Right renal cortex interstitium (tissue), 3 donors: ENCODE measurements at regions not wholly inside any gene's neighbourhood (a gene's known extent, or its start where the extent isn't known, plus 50 kb on each side); places are given as distances from the start of the nearest gene placed in this dataset.
A peak's percentile ranks its signal among the peaks of the same experiment; 100 is the strongest.
"Not testable (repeated sequence)": the region's sequence is repeated elsewhere in the genome, so short reads cannot be mapped to it uniquely, and the experiment has no call there.

Experiments used
- DNase-seq, 3 donors: peaks; one replicate each; pipeline ENCODE4 v3.0.0-alpha.2; 2013; ENCODE audit warnings: low read depth in 3 of 3, low spot score in 2 of 3

DNA sequence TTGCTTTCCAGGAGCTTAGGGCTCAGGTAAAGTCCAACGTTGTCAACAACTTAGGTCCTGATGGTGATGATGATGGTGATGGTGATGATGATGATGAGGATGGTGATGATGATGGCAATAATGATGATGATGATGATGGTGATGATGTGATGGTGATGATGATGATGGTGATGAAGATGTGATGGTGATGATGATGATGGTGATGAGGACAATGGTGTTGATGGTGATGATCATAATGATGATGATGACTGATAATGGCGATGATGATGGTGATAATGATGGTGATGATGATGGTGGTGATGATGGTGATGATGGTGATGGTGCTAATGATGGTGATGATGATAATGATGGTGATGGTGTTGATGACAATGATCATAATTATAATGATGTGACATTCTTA lies 750.2 kb downstream of the TBC1D22A start:
- no peak for DNase-seq

DNA sequence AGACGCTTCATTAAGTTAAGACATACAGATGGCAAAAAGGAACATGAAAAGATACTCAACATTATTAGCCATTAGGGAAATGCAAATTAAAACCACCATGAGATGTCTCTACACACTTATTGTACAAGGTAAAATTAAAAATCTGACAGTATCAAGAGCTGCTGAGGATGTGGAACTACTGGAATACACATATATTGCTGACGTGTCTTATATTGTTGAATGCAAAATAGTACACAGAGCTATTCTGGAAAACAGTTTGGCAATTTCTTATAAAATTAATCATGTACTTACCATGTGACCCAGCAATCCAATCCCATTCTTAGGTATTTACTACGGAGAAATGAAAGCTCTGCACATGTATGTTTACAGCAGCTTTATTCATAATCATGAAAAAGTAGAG lies 742.5 kb downstream of the TBC1D22A start:
- no peak for DNase-seq

DNA sequence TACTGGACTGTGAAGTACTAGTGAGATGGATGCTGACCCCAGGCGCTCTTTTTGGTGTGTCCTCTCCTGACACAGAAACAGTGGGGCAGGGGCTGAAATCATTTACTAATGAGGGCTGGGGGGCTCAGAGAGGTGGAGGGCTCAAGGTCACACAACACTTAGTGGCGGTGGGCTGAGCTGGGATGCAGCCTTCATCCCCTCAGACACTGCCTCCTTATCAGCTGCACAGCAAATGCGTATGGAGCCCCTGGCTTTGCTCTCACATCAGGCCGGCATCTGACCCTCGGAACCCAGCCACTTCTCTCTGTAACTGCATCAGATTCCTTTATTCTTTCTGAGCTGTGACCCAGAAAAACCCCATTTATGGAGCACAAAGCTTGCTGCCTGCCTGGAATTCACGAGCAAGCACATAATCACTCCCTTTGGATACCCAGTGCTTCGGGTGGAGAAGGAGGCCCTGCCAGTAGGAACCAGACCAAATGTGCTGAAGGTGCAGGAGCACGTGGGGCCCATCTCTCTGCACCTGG lies 736.6 kb downstream of the TBC1D22A start:
- DNase-seq = no peak

DNA sequence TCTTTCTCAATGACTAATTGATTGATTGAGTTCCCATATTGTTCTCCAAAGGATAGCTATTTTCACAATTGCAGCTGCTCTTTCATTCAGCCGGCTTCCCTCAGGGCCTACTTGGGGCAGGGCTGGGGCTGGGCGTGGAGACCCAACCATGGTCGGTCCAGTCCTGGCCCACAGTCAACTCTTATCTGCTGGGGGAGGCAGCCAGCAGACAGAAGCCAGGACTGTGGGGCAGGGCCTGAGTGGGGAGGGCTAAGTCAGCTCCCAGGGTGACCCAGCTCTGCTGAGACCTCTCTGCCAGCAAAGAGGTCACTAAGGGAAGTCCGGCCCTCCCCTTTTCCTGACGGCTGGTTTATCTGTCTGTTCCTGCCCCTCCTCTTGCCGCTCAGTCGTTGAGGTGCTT lies 735.2 kb downstream of the TBC1D22A start:
- DNase-seq = no peak

GRCh38 chr22:47495110-47495509 lies 732.7 kb downstream of the TBC1D22A start:
- DNase-seq = no peak

- not testable (repeated sequence) for DNase-seq
Observed at GRCh38 chr22:47488131-47488530, 725.7 kb downstream of the TBC1D22A start.

DNA sequence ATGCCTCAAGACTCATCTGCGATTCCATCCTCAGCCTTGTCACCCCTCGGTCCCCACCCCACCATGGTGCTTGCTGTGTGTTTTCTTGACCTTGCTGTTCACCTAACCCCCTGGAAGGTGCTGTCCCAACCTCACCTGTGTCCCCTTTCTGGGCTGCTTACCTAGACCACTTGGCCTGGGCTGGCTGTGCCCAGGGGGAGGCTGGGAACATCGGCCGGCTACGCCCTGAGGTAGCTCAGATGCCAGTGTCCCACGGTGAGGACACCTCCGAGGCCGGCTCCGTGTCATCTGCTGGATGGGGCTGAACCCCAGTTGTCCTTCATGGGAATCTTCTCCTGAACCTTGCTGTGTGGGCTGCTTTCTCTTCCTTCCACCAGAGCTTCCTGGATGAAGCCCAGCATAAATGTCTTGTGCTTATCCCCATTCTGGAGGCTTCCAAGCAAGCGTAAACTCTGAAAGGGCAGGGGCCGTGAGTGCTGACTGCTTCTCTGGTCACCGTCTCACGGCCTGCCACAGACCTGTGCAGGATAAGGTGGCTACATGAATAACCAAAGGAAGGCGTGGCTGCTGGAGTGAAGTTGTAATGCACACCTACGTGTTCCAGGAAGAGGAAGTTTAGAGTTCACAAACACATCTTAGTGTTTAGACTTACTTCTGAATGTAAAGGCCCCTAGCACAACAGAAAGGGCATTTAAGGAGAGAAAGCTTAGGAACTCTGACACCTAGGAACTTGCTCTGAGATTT lies 724.3 kb downstream of the TBC1D22A start:
- DNase-seq = no peak

DNA sequence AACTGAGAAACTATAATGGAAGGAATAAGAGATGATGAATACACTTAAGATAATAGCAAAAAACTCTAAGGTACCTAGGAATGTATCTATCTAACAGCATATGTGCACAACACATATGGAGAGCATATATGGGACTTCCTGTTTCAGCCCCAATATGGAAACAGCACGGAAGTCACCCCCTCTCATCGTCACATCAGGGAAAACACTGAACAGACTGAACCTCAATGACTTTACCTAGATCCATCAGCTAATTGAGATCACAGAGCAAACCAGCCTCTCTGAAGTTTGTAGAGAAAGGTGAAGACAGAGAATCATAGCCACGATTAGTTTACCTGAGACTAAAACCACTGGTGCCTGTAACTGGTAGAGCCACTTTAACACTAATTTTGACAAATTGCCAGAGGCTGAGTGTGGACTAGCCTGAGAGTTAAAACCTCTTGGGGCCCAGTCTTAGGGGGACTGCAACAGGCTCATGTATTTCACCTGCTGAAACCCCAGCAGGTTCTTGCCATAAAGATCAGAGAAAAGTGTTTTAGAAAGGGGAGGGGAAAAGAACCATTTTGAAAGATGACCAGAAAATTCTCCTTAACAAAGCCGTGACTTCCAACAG lies 722.6 kb downstream of the TBC1D22A start:
- peak in 1 of 3 donors; percentile 26 for DNase-seq

- DNase-seq = no peak
Observed at GRCh38 chr22:47476231-47476630, 713.8 kb downstream of the TBC1D22A start.

DNA sequence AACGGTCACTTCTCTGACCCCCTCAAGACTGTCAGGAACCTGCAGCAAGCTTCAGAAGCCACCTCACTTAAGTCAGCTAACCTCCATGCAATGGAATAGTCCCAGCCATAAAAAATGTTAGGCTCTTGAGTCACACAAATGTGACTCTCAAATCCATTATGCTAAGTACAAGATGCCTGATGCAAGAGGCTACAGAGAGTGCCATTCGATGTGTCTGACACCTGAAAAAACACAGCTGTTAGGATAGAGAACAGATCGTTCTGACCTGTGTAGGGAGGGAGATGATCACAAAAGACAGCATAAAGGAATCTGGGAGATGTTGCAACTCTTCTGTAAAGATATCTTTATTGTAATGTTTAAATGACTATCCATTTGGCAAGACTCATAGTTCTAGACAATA lies 712.4 kb downstream of the TBC1D22A start:
- DNase-seq = no peak

GRCh38 chr22:47474464-47474863 lies 712.0 kb downstream of the TBC1D22A start:
- DNase-seq = peak in 1 of 3 donors; percentile 24

DNA sequence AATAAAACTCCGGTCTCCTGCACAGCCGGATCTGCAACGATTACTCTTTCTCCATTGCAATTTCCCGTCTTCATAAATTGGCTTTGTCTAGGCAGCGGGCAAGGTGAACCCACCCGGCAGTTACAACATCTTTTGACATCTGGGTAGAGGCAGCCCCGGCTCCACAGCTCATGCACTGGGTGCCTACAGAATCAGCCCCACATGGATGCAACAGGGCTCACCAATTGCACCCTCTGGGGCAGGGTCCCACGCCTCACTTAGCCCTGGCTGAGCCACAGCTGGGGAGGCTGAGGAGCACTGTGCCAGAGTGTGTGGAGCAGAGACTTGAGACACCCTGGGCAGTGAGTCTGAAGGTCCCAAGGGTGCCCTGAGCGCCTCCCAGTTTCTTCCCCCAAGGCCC lies 710.2 kb downstream of the TBC1D22A start:
- DNase-seq = no peak

DNA sequence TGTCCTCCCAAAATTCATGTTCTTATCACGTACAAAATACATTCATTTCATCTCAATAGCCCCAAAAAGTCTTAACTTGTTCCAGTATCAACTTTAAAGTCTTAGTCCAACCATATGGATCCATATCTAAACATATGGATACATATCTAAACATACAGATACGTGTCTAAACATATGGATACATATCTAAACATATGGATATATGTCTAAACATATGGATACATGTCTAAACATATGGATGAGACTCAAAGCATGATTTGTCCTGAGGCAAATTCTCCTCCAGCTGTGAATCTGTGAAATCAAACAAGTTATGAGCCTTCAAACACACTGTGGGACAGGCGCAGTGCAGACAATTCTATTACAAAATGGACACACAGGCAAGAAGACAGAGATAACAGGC lies 709.0 kb downstream of the TBC1D22A start:
- no peak for DNase-seq

DNA sequence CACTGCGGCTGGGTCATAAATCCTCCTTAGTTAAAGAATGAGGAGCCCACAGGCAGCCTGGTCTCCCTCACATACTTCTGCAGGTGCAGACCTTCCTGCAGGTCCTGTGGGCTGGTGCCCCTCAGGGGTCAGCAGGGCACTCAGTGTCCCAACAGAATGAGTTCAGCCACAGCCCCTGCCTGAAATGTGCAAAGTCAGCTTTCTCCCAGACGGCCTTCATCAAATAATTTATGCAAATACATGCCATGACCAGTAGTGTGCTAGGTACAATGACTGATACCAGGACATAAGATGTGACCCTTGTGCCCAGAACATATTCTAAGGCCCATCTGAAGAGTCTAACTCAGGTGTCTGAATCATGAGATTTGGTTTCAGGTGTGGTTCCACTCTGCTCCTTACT lies 703.4 kb downstream of the TBC1D22A start:
- no peak for DNase-seq

GRCh38 chr22:47465222-47465621 lies 702.8 kb downstream of the TBC1D22A start:
- no peak for DNase-seq

- DNase-seq = no peak
Observed at GRCh38 chr22:47463220-47463619, 700.8 kb downstream of the TBC1D22A start.

GRCh38 chr22:47460861-47461260 lies 698.4 kb downstream of the TBC1D22A start:
- no peak for DNase-seq

DNA sequence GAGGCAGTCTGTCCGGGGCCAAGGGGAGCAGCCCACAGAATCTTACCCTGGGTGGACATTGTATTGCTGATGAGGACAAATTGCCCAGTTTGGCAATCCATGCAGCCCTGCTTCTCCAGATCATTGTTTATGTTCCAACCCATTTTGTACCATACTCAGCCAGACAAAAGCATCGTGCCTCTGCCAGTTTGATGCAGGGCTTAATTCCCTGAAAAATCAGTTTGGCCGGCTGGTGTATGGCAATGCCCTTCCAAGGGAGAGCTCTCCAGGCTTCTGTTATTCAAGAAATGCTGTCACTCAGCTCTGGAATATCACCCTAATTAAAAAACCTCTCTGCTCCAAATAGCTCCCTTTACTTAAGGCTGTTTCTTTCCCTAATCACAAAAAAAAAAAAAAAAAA lies 697.7 kb downstream of the TBC1D22A start:
- DNase-seq = no peak

GRCh38 chr22:47458348-47458747 lies 695.9 kb downstream of the TBC1D22A start:
- DNase-seq = no peak

DNA sequence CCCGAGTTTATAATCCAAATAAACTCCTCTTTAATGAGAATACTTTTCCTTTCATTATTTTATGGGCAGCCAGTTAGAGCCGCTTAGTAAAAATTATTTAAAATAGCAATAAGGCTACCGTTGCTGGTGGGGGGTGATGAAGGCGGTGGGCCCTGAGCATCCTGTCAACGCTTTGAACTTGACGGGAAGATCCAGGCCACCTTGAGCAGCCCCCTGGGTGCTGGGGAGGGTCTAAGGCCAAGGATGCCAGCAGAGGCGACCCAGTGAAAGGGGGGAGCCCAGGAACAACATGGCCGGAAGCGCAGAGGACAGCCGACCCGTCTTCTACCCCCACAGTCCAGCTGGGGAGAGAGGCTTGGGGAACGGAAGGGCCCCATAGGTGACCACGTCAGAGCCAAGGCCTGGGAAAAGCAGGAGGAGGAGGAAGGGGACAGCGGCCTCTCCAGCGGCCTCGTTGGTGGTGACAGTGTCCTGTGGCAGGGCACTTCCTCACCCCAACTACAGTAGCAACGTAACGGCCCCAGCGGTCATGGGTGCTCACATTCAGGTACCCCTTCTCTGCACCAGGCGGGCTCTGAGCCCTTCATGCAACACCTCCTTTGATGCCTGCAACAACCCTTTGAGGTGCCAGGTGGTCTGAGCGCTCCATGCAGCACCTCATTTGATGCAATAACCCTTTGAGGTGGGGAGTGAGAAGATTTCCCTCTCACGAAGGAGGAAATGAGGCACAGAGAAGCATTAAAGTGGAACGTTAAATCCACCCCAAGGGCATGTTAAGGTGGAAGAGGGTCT lies 695.3 kb downstream of the TBC1D22A start:
- no peak for DNase-seq

DNA sequence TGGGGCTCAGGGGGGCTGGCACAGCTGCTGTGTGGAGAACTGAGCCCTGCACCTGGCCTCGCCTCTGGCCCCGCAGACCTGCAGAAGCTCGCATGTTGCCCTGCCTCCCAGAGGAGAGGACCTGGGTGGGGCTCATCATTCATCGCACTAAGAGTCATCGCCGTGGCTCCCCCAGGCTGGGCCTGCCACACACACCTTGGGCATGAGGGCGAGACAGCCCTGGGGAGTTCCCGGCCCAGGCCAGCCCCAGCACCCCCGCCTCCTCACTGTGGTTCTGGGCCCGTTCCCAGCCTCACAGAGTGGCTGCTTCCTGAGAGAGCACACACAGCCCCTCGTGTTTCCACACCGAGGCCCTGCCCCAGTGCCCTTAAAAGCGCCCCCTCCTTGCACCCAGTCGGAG lies 694.6 kb downstream of the TBC1D22A start:
- DNase-seq = no peak

- DNase-seq = no peak
Observed at GRCh38 chr22:47456031-47456430, 693.6 kb downstream of the TBC1D22A start.
